Activated CD8-positive, alpha-beta T cell treated with anti-CD3 and anti-CD28 coated beads for 36 hours (primary cell): ENCODE measurements at regions not wholly inside any gene's neighbourhood (a gene's known extent, or its start where the extent isn't known, plus 50 kb on each side); places are given as distances from the start of the nearest gene placed in this dataset.

Experiments
- ATAC-seq: fragments of 200-7000 bp; cut with Tn5 transposase; one replicate; pipeline ENCODE4 v1.10.0; 2021; ENCODE audit warnings: mild to moderate bottlenecking, moderate library complexity
- CTCF ChIA-PET: fragments of 350-600 bp; sonication (Branson Sonifier 250); formaldehyde crosslinking; loops from one replicate; lab custom pipeline; 2021; ENCODE audit warnings: antibody characterized with exemption; lab: Charles Lee
- POLR2A ChIA-PET: fragments of 350-600 bp; sonication (Branson Sonifier 250); formaldehyde crosslinking; loops from one replicate; lab custom pipeline; 2021; ENCODE audit warnings: antibody characterized with exemption; lab: Charles Lee
- DNase-seq: peaks from one replicate; pipeline ENCODE4 v3.0.0-alpha.2; 2020
- H3K27ac Mint-ChIP-seq: one replicate; pipeline ENCODE4 v1.8.0; 2021; ENCODE audit warnings: mild to moderate bottlenecking, mixed read lengths
- H3K27me3 Mint-ChIP-seq: one replicate; pipeline ENCODE4 v1.8.0; 2021; ENCODE audit warnings: mixed read lengths
- H3K36me3 Mint-ChIP-seq: one replicate; pipeline ENCODE4 v1.8.0; 2021; ENCODE audit warnings: low read depth, mixed read lengths
- H3K4me1 Mint-ChIP-seq: one replicate; pipeline ENCODE4 v1.8.0; 2021; ENCODE audit warnings: low read depth, mixed read lengths
- H3K4me3 Mint-ChIP-seq: one replicate; pipeline ENCODE4 v1.8.0; 2021; ENCODE audit warnings: mild to moderate bottlenecking, moderate library complexity, mixed read lengths
- H3K9me3 Mint-ChIP-seq: one replicate; pipeline ENCODE4 v1.8.0; 2021; ENCODE audit warnings: mixed read lengths
- CTCF ChIP-seq: fragments of 200-600 bp; IDR thresholded peaks from one replicate; pipeline ENCODE4 v1.8.0; 2022; ENCODE audit warnings: antibody characterized with exemption, mild to moderate bottlenecking
- intact Hi-C: fragments of 100-400 bp; cut with micrococcal nuclease; formaldehyde crosslinking; loops from one replicate; pipeline ENCODE4 v1.10.0; 2022

- H3K27me3 Mint-ChIP-seq = peaks cover 14% of the 10 kb centered on the region
- no peak overlapping the region for H3K4me3 Mint-ChIP-seq
- no peak overlapping the region for H3K27ac Mint-ChIP-seq
- intact Hi-C loops = no loop called here
- no peak for TF ChIP-seq CTCF
- no peaks in the 10 kb centered on the region for H3K9me3 Mint-ChIP-seq
- ChIA-PET CTCF (no interaction called here), POLR2A (no interaction called here)
- DNase-seq (no peak), ATAC-seq (no peak)
- H3K4me1 Mint-ChIP-seq = no peaks in the 10 kb centered on the region
- H3K36me3 Mint-ChIP-seq = no peaks in the 10 kb centered on the region
Measured at GRCh38 chr22:48254311-48254873, 1491.9 kb downstream of the TBC1D22A start.

- H3K27me3 Mint-ChIP-seq = peaks cover 14% of the 10 kb centered on the region
- DNase-seq = no peak
- no peak for ATAC-seq
- H3K4me1 Mint-ChIP-seq = no peaks in the 10 kb centered on the region
- H3K4me3 Mint-ChIP-seq = no peak overlapping the region
- TF ChIP-seq CTCF = no peak
- H3K36me3 Mint-ChIP-seq = no peaks in the 10 kb centered on the region
- ChIA-PET POLR2A (no interaction called here), CTCF (no interaction called here)
- intact Hi-C loops = no loop called here
- H3K27ac Mint-ChIP-seq = no peak overlapping the region
- no peaks in the 10 kb centered on the region for H3K9me3 Mint-ChIP-seq
Measured at GRCh38 chr22:48253573-48253972, 1491.1 kb downstream of the TBC1D22A start.

- no peak overlapping the region for H3K4me3 Mint-ChIP-seq
- no peak for DNase-seq
- no peaks in the 10 kb centered on the region for H3K9me3 Mint-ChIP-seq
- H3K27me3 Mint-ChIP-seq = peaks cover 14% of the 10 kb centered on the region
- intact Hi-C loops = no loop called here
- ChIA-PET POLR2A (no interaction called here), CTCF (no interaction called here)
- TF ChIP-seq CTCF = no peak
- no peaks in the 10 kb centered on the region for H3K36me3 Mint-ChIP-seq
- no peaks in the 10 kb centered on the region for H3K4me1 Mint-ChIP-seq
- no peak for ATAC-seq
- H3K27ac Mint-ChIP-seq = no peak overlapping the region
Measured at GRCh38 chr22:48253136-48253535, 1490.7 kb downstream of the TBC1D22A start.

- DNase-seq (no peak), ATAC-seq (no peak)
- H3K27me3 Mint-ChIP-seq = peaks cover 17% of the 10 kb centered on the region
- H3K36me3 Mint-ChIP-seq = no peaks in the 10 kb centered on the region
- no peak overlapping the region for H3K27ac Mint-ChIP-seq
- TF ChIP-seq CTCF = no peak
- no peaks in the 10 kb centered on the region for H3K9me3 Mint-ChIP-seq
- CTCF ChIA-PET = no interaction called here
- intact Hi-C loops = no loop called here
- no peaks in the 10 kb centered on the region for H3K4me1 Mint-ChIP-seq
- H3K4me3 Mint-ChIP-seq = no peak overlapping the region
- POLR2A ChIA-PET = no interaction called here
Measured at GRCh38 chr22:48251629-48252028, 1489.2 kb downstream of the TBC1D22A start.

GRCh38 chr22:48250937-48251530 is 1488.6 kb downstream of the TBC1D22A start:
- intact Hi-C loops = no loop called here
- no peaks in the 10 kb centered on the region for H3K4me1 Mint-ChIP-seq
- POLR2A ChIA-PET = no interaction called here
- no peak overlapping the region for H3K4me3 Mint-ChIP-seq
- no peaks in the 10 kb centered on the region for H3K36me3 Mint-ChIP-seq
- DNase-seq (no peak), ATAC-seq (no peak)
- H3K27ac Mint-ChIP-seq = no peak overlapping the region
- CTCF ChIA-PET = no interaction called here
- H3K9me3 Mint-ChIP-seq = no peaks in the 10 kb centered on the region
- peaks cover 18% of the 10 kb centered on the region for H3K27me3 Mint-ChIP-seq
- TF ChIP-seq CTCF = no peak
